NCI-H82 treated with DMSO at 0.1 percent for 48 hours (cell line): ENCODE measurements at regions not wholly inside any gene's neighbourhood (a gene's known extent, or its start where the extent isn't known, plus 50 kb on each side); places are given as distances from the start of the nearest gene placed in this dataset.
A peak's percentile ranks its signal among the peaks of the same experiment; 100 is the strongest.

Experiments
- DNase-seq: peaks from one replicate; lab custom pipeline; 2025; ENCODE audit not compliant: unreplicated experiment; lab: John Stamatoyannopoulos, UW

- DNase-seq = no peak
Observed at GRCh38 chr20:7493311-7493710, 446.9 kb downstream of the HAO1 start.

- DNase-seq = no peak
Observed at GRCh38 chr20:7496394-7496991, 443.8 kb downstream of the HAO1 start.

GRCh38 chr20:7497985-7498384, 442.3 kb downstream of the HAO1 start:
- DNase-seq = no peak

- no peak for DNase-seq
Observed at GRCh38 chr20:7499201-7499600, 441.1 kb downstream of the HAO1 start.

GRCh38 chr20:7500231-7500663, 440.0 kb downstream of the HAO1 start:
- DNase-seq = no peak

GRCh38 chr20:7503501-7503900, 436.8 kb downstream of the HAO1 start:
- DNase-seq = no peak

GRCh38 chr20:7505152-7505834, 435.0 kb downstream of the HAO1 start:
- DNase-seq = no peak

GRCh38 chr20:7505835-7506221, 434.4 kb downstream of the HAO1 start:
- DNase-seq = peak; percentile 39

GRCh38 chr20:7516621-7517111, 423.6 kb downstream of the HAO1 start:
- no peak for DNase-seq

DNA sequence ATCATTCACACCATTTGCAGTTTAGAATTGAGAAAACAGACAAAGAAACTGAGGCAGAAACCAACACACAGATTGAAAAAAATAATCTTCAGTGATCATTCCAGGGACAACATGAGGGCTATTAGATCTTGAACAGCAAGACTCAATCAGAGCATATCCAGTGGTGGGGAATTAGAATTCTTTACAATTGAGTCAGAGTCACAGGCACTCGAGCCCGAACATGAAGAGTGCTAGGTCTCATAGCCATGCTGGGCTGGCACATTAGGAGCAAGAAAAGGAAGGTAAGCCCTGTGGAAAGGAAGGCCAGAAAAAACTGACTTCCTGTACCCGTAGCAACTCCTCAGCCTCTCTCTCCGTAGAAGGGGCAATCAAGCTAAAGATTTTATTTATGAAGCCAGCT, 419.9 kb downstream of the HAO1 start:
- DNase-seq = no peak

DNA sequence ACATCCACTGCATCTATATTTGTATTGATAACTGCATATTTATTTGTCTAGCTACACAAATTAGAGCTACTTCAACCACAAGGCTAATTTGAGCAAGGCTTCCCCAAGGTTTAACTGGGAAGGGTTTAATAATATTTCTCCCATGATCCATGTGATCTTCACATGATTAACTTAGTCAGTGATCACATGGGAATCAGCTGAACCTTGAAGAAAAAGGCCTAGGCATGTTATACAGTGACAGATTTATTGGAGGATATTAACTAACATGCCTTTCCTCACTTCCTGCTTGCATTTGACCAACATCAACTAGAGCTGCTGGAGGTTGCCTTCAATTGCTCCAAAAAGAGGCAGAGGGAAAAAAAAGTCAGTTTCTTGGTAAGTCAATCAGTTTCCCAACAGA, 417.0 kb downstream of the HAO1 start:
- no peak for DNase-seq

GRCh38 chr20:7540018-7540417, 400.2 kb downstream of the HAO1 start:
- no peak for DNase-seq

- DNase-seq = no peak
Observed at GRCh38 chr20:7540923-7541322, 399.3 kb downstream of the HAO1 start.

- no peak for DNase-seq
Observed at GRCh38 chr20:7571101-7571500, 369.2 kb downstream of the HAO1 start.

GRCh38 chr20:7571521-7572055, 368.7 kb downstream of the HAO1 start:
- no peak for DNase-seq

DNA sequence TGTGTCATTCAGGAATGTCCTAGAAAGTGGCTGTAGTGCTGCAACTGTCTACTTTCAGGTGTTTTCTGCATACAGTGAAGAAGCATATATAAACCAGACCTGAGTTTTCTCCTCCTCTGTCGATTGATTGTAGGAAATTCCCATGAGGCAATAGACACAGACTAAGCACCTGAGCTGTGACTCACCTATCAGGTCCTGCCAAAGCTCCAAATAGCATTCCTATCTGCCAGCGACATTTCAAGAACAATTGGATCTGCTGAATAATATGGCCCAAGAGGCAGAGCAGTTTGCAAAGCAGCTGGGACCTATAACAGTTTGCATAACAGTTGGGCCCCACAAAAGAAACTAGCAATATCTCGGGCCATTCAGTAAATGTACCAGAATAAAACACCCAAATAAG, 360.4 kb downstream of the HAO1 start:
- no peak for DNase-seq

DNA sequence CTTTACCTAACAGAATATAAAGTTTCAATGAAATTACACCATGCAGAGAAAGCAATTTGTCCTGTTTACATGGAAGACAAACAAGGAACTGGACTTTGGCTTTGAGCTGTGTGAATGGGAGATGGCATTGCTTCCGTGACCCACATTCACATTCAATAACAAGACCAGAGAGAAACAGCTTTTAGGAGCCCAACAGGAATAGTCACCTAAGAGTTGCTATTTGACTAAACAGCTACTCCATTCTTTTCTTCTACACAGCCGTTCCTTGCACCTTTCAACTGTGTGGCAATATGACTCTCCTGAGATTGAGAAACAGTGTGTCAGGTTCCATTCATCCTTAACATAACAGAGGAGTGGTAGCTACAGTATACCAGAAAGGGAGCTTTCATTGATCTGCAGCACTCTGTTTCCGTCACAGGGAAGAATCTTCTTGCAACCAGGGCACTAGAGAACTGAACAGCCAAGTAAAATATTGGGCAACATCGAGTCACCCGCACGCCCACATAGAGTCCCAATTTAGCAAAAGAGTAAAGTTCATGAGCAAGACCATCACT, 355.1 kb downstream of the HAO1 start:
- DNase-seq = no peak

- DNase-seq = no peak
Observed at GRCh38 chr20:7586481-7586880, 353.8 kb downstream of the HAO1 start.

- DNase-seq = no peak
Observed at GRCh38 chr20:7589164-7589563, 351.1 kb downstream of the HAO1 start.

DNA sequence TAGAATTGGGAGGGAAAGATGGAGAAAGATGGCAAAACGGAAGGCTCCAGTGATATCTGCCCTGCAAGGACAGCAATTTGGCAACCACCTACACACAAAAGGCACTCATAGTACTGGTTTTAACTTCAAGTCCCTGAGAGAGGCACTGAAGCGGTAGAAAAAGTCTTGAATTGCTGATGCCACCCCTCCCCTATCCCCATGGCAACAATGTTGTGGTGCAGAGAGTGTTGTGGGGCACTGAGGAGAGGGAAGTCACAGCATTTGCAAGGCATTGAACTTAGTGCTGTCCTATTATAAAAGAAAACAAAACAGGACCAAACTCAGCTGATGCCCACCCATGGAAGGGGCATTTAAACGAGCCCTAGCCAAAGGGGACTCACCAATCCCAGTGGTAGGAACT, 343.7 kb downstream of the HAO1 start:
- no peak for DNase-seq

DNA sequence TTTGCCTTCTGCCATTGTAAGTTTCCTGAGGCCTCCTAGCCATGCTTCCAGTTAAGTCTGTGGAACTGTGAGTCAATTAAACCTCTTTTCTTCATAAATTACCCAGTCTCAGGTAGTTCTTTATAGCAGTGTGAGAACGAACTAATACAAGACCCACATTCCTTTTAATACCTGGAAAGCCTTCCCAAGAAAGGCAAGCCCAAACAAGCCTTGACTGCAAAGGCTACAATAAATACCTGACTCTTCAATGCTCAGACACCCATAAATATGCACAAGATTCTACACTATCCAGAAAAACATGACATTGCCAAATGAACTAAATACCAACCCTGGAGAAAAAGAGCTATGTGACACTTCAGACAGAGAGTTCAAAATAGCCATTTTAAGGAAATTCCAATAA, 338.8 kb downstream of the HAO1 start:
- no peak for DNase-seq

- no peak for DNase-seq
Observed at GRCh38 chr20:7606941-7607340, 333.3 kb downstream of the HAO1 start.
